NB4 (cell line): ENCODE measurements at regions not wholly inside any gene's neighbourhood (a gene's known extent, or its start where the extent isn't known, plus 50 kb on each side); places are given as distances from the start of the nearest gene placed in this dataset.

ENCODE experiments used
- DNase-seq: peaks from one replicate; pipeline ENCODE4 v3.0.0; 2010; ENCODE audit warnings: low read depth
- H3K4me3 ChIP-seq: one replicate; pipeline ENCODE4 v1.5.1; 2011; ENCODE audit warnings: mild to moderate bottlenecking, low read depth, low read length, moderate library complexity
- MYC ChIP-seq: IDR thresholded peaks from 2 replicates; pipeline ENCODE4 v1.6.1; 2011; ENCODE audit warnings: low read depth, low read length
- POLR2A ChIP-seq: IDR thresholded peaks from 2 replicates; pipeline ENCODE4 v1.6.1; 2011; ENCODE audit warnings: mild to moderate bottlenecking; ENCODE audit not compliant: insufficient read length; ENCODE audit errors: extremely low read depth
- TF ChIP-seq, protein P1 (sequence below): IDR thresholded peaks from 2 replicates; pipeline ENCODE4 v1.6.1; 2011; ENCODE audit warnings: low read depth, low read length
- TF ChIP-seq, protein P2 (sequence below): IDR thresholded peaks from one replicate; pipeline ENCODE4 v1.5.1; 2012; ENCODE audit warnings: low read depth, low read length

GRCh38 chr1:233487408-233487807 lies 126.5 kb upstream of the KCNK1 start:
- DNase-seq: no peak
- H3K4me3 ChIP-seq: no peak overlapping the region
- TF ChIP-seq, protein P1, sequence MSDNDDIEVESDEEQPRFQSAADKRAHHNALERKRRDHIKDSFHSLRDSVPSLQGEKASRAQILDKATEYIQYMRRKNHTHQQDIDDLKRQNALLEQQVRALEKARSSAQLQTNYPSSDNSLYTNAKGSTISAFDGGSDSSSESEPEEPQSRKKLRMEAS: no peak
- TF ChIP-seq, protein P2, sequence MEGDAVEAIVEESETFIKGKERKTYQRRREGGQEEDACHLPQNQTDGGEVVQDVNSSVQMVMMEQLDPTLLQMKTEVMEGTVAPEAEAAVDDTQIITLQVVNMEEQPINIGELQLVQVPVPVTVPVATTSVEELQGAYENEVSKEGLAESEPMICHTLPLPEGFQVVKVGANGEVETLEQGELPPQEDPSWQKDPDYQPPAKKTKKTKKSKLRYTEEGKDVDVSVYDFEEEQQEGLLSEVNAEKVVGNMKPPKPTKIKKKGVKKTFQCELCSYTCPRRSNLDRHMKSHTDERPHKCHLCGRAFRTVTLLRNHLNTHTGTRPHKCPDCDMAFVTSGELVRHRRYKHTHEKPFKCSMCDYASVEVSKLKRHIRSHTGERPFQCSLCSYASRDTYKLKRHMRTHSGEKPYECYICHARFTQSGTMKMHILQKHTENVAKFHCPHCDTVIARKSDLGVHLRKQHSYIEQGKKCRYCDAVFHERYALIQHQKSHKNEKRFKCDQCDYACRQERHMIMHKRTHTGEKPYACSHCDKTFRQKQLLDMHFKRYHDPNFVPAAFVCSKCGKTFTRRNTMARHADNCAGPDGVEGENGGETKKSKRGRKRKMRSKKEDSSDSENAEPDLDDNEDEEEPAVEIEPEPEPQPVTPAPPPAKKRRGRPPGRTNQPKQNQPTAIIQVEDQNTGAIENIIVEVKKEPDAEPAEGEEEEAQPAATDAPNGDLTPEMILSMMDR: no peak
- TF ChIP-seq POLR2A (no peak), MYC (no peak)

- TF ChIP-seq, protein P1: no peak
- TF ChIP-seq POLR2A (no peak), MYC (no peak)
- TF ChIP-seq, protein P2: no peak
- no peak for DNase-seq
- H3K4me3 ChIP-seq: no peak overlapping the region
These were observed 124.5 kb upstream of the KCNK1 start for GRCh38 chr1:233489411-233489810.

DNA sequence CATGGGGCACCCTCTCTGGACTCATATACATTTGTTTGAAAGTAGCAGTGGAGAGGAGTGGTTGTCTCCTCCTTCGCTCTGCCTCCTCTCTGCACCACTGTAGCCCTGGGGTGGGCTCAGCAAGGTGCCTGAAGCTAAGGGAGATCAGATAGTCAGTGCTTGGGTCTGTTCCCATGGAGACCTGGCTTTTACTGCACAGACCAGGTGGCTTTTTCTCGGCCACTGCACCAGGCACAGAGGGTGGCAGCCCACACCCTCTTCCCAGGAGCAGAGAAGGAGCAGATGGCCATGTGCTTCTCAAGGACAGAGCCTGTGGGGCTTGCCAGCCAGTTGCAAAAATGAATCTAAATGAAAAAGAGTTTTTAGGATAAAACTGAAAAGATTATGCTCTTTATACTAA lies 123.4 kb upstream of the KCNK1 start:
- H3K4me3 ChIP-seq: no peak overlapping the region
- DNase-seq: no peak
- TF ChIP-seq POLR2A (no peak), MYC (no peak)
- TF ChIP-seq, protein P1: no peak
- TF ChIP-seq, protein P2: no peak

DNA sequence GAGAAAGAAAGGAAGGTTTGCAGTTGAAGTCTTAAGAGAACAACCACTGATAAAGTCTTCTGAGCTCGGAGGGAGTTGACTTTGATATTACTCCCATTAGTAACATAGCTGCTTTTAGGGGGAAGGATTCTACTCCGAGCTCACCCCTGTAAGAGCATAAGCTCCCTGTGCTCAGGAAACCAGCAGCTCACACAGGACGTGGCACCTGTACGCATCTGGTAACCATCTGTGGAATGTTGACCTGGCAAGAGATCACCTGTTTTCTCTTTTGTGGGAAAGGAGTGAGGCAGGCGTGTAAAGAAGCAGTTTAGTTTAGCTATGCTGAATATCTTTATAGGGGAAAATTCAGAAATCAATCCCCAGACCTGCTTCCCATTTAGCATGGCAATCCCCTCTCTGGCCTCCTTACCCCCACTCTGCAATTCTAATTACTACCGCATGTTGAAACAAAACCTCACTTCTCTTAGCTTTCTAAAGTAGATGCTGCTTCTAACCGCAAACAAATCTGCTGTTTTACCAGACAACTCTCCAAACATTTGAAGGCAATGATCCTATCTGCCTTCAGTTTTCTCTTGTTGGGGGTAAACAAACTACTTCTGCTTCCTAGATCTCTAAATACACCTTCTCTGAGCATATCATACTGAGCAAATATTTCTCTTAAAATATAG lies 121.8 kb upstream of the KCNK1 start:
- no peak for DNase-seq
- TF ChIP-seq, protein P1: no peak
- TF ChIP-seq, protein P2: no peak
- TF ChIP-seq POLR2A: no peak
- no peak overlapping the region for H3K4me3 ChIP-seq

- TF ChIP-seq, protein P1: no peak
- H3K4me3 ChIP-seq: no peak overlapping the region
- no peak for DNase-seq
These were observed 116.9 kb upstream of the KCNK1 start for GRCh38 chr1:233496993-233497392.

DNA sequence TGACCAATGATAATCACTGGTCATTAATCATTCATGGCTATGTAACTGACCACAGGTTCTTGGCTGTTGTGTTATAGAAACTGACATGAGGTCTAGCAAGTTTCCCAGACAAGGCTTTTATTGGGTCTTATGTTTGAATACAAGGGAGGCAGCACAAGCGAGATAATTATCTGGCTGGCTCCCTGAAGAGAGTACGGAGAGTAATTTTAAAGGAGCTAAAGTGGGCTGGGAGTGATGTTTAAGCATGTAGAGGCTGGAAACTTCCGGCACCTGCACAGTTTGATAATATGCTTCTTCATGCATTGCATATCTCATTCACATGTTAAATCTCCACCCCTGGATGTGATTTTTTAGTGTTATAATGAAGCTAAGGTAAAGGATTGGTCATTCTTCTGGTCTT lies 116.2 kb upstream of the KCNK1 start:
- no peak for DNase-seq
- TF ChIP-seq, protein P1: no peak
- TF ChIP-seq POLR2A: no peak
- no peak overlapping the region for H3K4me3 ChIP-seq

GRCh38 chr1:233500106-233500505 lies 113.8 kb upstream of the KCNK1 start:
- DNase-seq: no peak
- no peak overlapping the region for H3K4me3 ChIP-seq
- TF ChIP-seq MYC: no peak
- TF ChIP-seq, protein P2: no peak
- TF ChIP-seq POLR2A: no peak
- TF ChIP-seq, protein P1: no peak
